RWPE1 (cell line): ENCODE measurements at regions not wholly inside any gene's neighbourhood (a gene's known extent, or its start where the extent isn't known, plus 50 kb on each side); places are given as distances from the start of the nearest gene placed in this dataset.
"Not testable (repeated sequence)": the region's sequence is repeated elsewhere in the genome, so short reads cannot be mapped to it uniquely, and the experiment has no call there.

Experiments
- CTCF ChIA-PET: fragments of 350-600 bp; sonication (Branson Sonifier 250); formaldehyde crosslinking; extraction: SDS; loops from one replicate; lab custom pipeline; 2021; lab: Yijun Ruan, JAX
- POLR2A ChIA-PET: fragments of 400-600 bp; formaldehyde crosslinking; extraction: SDS; loops from one replicate; lab custom pipeline; 2020; ENCODE audit warnings: antibody characterized with exemption; ENCODE audit not compliant: low non-redundant PET; lab: Yijun Ruan, JAX
- DNase-seq: peaks from one replicate; pipeline ENCODE4 v3.0.0; 2012; ENCODE audit warnings: low spot score
- H3K27ac ChIP-seq: fragments of 450-650 bp; 2 replicates; pipeline ENCODE4 v1.5.1; 2017
- CTCF ChIP-seq: fragments of 450-650 bp; conservative IDR thresholded peaks from 2 replicates; pipeline ENCODE4 v1.5.1; 2017; ENCODE audit warnings: low read depth, mild to moderate bottlenecking

- H3K27ac ChIP-seq, DNase-seq, POLR2A ChIA-PET: not testable (repeated sequence)
- CTCF ChIA-PET = interaction anchor here (0.6 kb wide), 1 partner anchor 515 kb away, joined by 4 read pairs; no protein-coding TSS in a partner anchor
Observed at GRCh38 chrX:132302687-132303086, 83.4 kb upstream of the RAP2C start.

- no peak for TF ChIP-seq CTCF
- POLR2A ChIA-PET = no interaction called here
- CTCF ChIA-PET = no interaction called here
- H3K27ac ChIP-seq = no peak overlapping the region
- no peak for DNase-seq
Observed at GRCh38 chrX:132294776-132295495, 75.7 kb upstream of the RAP2C start.

GRCh38 chrX:132294192-132294591 is 74.9 kb upstream of the RAP2C start:
- DNase-seq = no peak
- H3K27ac ChIP-seq = no peak overlapping the region
- TF ChIP-seq CTCF = no peak
- CTCF ChIA-PET = no interaction called here
- POLR2A ChIA-PET = no interaction called here

GRCh38 chrX:132292793-132293192 is 73.5 kb upstream of the RAP2C start:
- CTCF ChIA-PET = interaction anchor here (0.6 to 1.7 kb wide), 10 partner anchors 21 to 911 kb away, joined by 3 to 9 read pairs (median 4); no protein-coding TSS in a partner anchor
- H3K27ac ChIP-seq = no peak overlapping the region
- TF ChIP-seq CTCF = peak; percentile 55
- POLR2A ChIA-PET = no interaction called here
- peak; percentile 28 for DNase-seq

GRCh38 chrX:132277953-132278614 is 58.8 kb upstream of the RAP2C start:
- H3K27ac ChIP-seq = no peak overlapping the region
- DNase-seq = no peak
- CTCF ChIA-PET = no interaction called here
- POLR2A ChIA-PET = no interaction called here
- no peak for TF ChIP-seq CTCF

- TF ChIP-seq CTCF = no peak
- POLR2A ChIA-PET = no interaction called here
Observed at GRCh38 chrX:132272826-132273225, 53.6 kb upstream of the RAP2C start.

GRCh38 chrX:132271311-132271778 is 52.1 kb upstream of the RAP2C start:
- CTCF ChIA-PET = interaction anchor here (0.6 kb wide), 1 partner anchor 161 kb away, joined by 3 read pairs; no protein-coding TSS in a partner anchor
- peak overlapping the region; percentile 94 for H3K27ac ChIP-seq
- POLR2A ChIA-PET = no interaction called here
- TF ChIP-seq CTCF = no peak
- peak; percentile 24 for DNase-seq

More at GRCh38 chrX:132272826-132273225, 53.6 kb upstream of the RAP2C start:
- H3K27ac ChIP-seq = peak overlapping the region; percentile 94
- CTCF ChIA-PET = no interaction called here
- DNase-seq = no peak
